GM23248 (cell line): ENCODE measurements at regions not wholly inside any gene's neighbourhood (a gene's known extent, or its start where the extent isn't known, plus 50 kb on each side); places are given as distances from the start of the nearest gene placed in this dataset.

Source experiments
- DNase-seq: peaks from one replicate; pipeline ENCODE4 v3.0.0-alpha.2; 2015
- H2AFZ ChIP-seq: fragments of 200-600 bp; sonication (generic); 2 replicates; pipeline ENCODE4 v1.6.1; 2016; ENCODE audit warnings: antibody characterized with exemption
- H3F3A ChIP-seq: fragments of 200-600 bp; sonication (generic); 2 replicates; pipeline ENCODE4 v1.6.1; 2016; ENCODE audit warnings: mild to moderate bottlenecking, antibody characterized with exemption, mixed run types; ENCODE audit not compliant: insufficient read depth
- H3K27ac ChIP-seq: fragments of 200-600 bp; sonication (generic); 2 replicates; pipeline ENCODE4 v1.5.1; 2016; ENCODE audit warnings: mild to moderate bottlenecking
- H3K27me3 ChIP-seq: fragments of 200-600 bp; sonication (generic); replicated peaks from 2 replicates; pipeline ENCODE4 v1.6.1; 2016; ENCODE audit warnings: mild to moderate bottlenecking; ENCODE audit not compliant: insufficient read depth
- H3K36me3 ChIP-seq: fragments of 200-600 bp; sonication (generic); 2 replicates; pipeline ENCODE4 v1.6.1; 2016; ENCODE audit warnings: low read depth, mild to moderate bottlenecking
- H3K4me1 ChIP-seq: fragments of 200-600 bp; sonication (generic); 2 replicates; pipeline ENCODE4 v1.6.1; 2016; ENCODE audit warnings: mild to moderate bottlenecking; ENCODE audit not compliant: insufficient read depth
- H3K4me2 ChIP-seq: fragments of 200-600 bp; sonication (generic); one replicate; pipeline ENCODE4 v1.6.1; 2016; ENCODE audit warnings: mild to moderate bottlenecking; ENCODE audit not compliant: unreplicated experiment
- H3K4me3 ChIP-seq: fragments of 200-600 bp; sonication (generic); 2 replicates; pipeline ENCODE4 v1.5.1; 2016; ENCODE audit warnings: mild to moderate bottlenecking
- H3K79me2 ChIP-seq: fragments of 200-600 bp; sonication (generic); 2 replicates; pipeline ENCODE4 v1.6.1; 2016; ENCODE audit warnings: mild to moderate bottlenecking; ENCODE audit not compliant: insufficient read depth
- H3K9ac ChIP-seq: fragments of 200-600 bp; sonication (generic); 2 replicates; pipeline ENCODE4 v1.6.1; 2016; ENCODE audit warnings: mild to moderate bottlenecking
- H3K9me2 ChIP-seq: fragments of 200-600 bp; sonication (generic); 2 replicates; pipeline ENCODE4 v1.6.1; 2016; ENCODE audit warnings: mixed run types, mild to moderate bottlenecking, moderate library complexity; ENCODE audit not compliant: insufficient read depth
- H3K9me3 ChIP-seq: fragments of 200-600 bp; sonication (generic); one replicate; pipeline ENCODE4 v1.6.1; 2017; ENCODE audit warnings: low read depth
- H4K20me1 ChIP-seq: fragments of 200-600 bp; sonication (generic); 2 replicates; pipeline ENCODE4 v1.6.0; 2016; ENCODE audit not compliant: insufficient read depth
- EZH2 ChIP-seq: fragments of 200-600 bp; sonication (generic); IDR thresholded peaks from 2 replicates; pipeline ENCODE4 v1.6.1; 2018; ENCODE audit warnings: antibody characterized with exemption, mild to moderate bottlenecking; ENCODE audit not compliant: insufficient read depth, poor library complexity, severe bottlenecking
- EZH2phosphoT487 ChIP-seq: fragments of 200-600 bp; sonication (generic); IDR thresholded peaks from 2 replicates; pipeline ENCODE4 v1.6.1; 2018; ENCODE audit warnings: antibody characterized with exemption, moderate library complexity, mild to moderate bottlenecking, low read depth; ENCODE audit not compliant: insufficient read depth
- WGBS, 2 experiments: methylation state at CpG; one replicate each; pipeline ENCODE4 v1.1.6; 2015 to 2017; ENCODE audit warnings: low lambda C conversion rate in 2 of 2, low coverage in 1 of 2; ENCODE audit errors: missing lambda C conversion rate in 2 of 2; 5-methylcytosine and 5-hydroxymethylcytosine counted together
- in situ Hi-C: fragments of 300-500 bp; cut with MboI; formaldehyde crosslinking; loops from 2 replicates; pipeline ENCODE4 v1.15.0; 2020

GRCh38 chr13:107275945-107276614 is 708.1 kb upstream of the ARGLU1 start:
- no peak overlapping the region for H3K4me3 ChIP-seq
- TF ChIP-seq EZH2phosphoT487 (no peak), EZH2 (no peak)
- peak overlapping the region; percentile 43; the same call in 1 of the 2 replicates for H2AFZ ChIP-seq
- H4K20me1 ChIP-seq: no peaks in the 10 kb centered on the region
- peak overlapping the region; percentile 71; the same call in 1 of the 2 replicates for H3K27ac ChIP-seq
- no peaks in the 10 kb centered on the region for H3K9me3 ChIP-seq
- peak; percentile 48 for DNase-seq
- no peaks in the 10 kb centered on the region; the same call in 1 of the 2 replicates for H3K9me2 ChIP-seq
- H3K79me2 ChIP-seq: peaks cover 7% of the 10 kb centered on the region; the same call in 1 of the 2 replicates
- no peaks in the 10 kb centered on the region for H3K27me3 ChIP-seq
- H3F3A ChIP-seq: peaks cover 19% of the 10 kb centered on the region
- H3K9ac ChIP-seq: no peak overlapping the region
- peak overlapping the region; percentile 77 for H3K4me2 ChIP-seq
- no peaks in the 10 kb centered on the region for H3K36me3 ChIP-seq
- in situ Hi-C loops: no loop called here
- 76 to 77% methylated on average over 6 of the region's 6 CpGs for WGBS, 2 experiments
- peaks cover 34% of the 10 kb centered on the region for H3K4me1 ChIP-seq

- H3K79me2 ChIP-seq: peaks cover under 1% of the 10 kb centered on the region; the same call in 1 of the 2 replicates
- WGBS, 2 experiments: 72 to 74% methylated on average over 4 of the region's 4 CpGs
- TF ChIP-seq EZH2: no peak
- no peak for TF ChIP-seq EZH2phosphoT487
Measured at GRCh38 chr13:107275312-107275711, 707.4 kb upstream of the ARGLU1 start.

GRCh38 chr13:107271227-107271626 is 703.3 kb upstream of the ARGLU1 start:
- no peaks in the 10 kb centered on the region for H4K20me1 ChIP-seq
- peaks cover 7% of the 10 kb centered on the region; the same call in 1 of the 2 replicates for H3F3A ChIP-seq
- H3K9ac ChIP-seq: no peak overlapping the region
- no peaks in the 10 kb centered on the region; the same call in 1 of the 2 replicates for H3K79me2 ChIP-seq
- H3K4me2 ChIP-seq: peak overlapping the region; percentile 45
- WGBS, 2 experiments: 17 to 21% methylated on average over 2 of the region's 2 CpGs
- in situ Hi-C loops: no loop called here
- H3K27ac ChIP-seq: no peak overlapping the region
- H3K9me2 ChIP-seq: no peaks in the 10 kb centered on the region
- TF ChIP-seq EZH2phosphoT487: no peak
- H3K36me3 ChIP-seq: no peaks in the 10 kb centered on the region
- no peaks in the 10 kb centered on the region for H3K27me3 ChIP-seq
- H3K4me3 ChIP-seq: no peak overlapping the region
- no peaks in the 10 kb centered on the region for H3K9me3 ChIP-seq
- H3K4me1 ChIP-seq: peaks cover 12% of the 10 kb centered on the region
- DNase-seq: peak; percentile 49
- peak overlapping the region; percentile 58 for H2AFZ ChIP-seq

More at GRCh38 chr13:107275312-107275711, 707.4 kb upstream of the ARGLU1 start:
- Histone ChIP-seq H3K4me2 (no peak overlapping the region), H3F3A (peaks cover 23% of the 10 kb centered on the region), H3K27me3 (no peaks in the 10 kb centered on the region), H3K27ac (no peak overlapping the region), H3K36me3 (no peaks in the 10 kb centered on the region), H3K9me3 (no peaks in the 10 kb centered on the region), H4K20me1 (no peaks in the 10 kb centered on the region), H3K4me1 (peaks cover 39% of the 10 kb centered on the region), H2AFZ (no peak overlapping the region), H3K9me2 (no peaks in the 10 kb centered on the region; the same call in 1 of the 2 replicates), H3K9ac (no peak overlapping the region), H3K4me3 (no peak overlapping the region)
- DNase-seq: no peak
- in situ Hi-C loops: no loop called here

- no peak for TF ChIP-seq EZH2phosphoT487
- TF ChIP-seq EZH2: no peak
- 86 to 100% methylated on average over 1 of the region's 1 CpG for WGBS, 2 experiments
- H3K9me3 ChIP-seq: no peaks in the 10 kb centered on the region
- in situ Hi-C loops: no loop called here
- H3K9ac ChIP-seq: no peak overlapping the region
- peaks cover 8% of the 10 kb centered on the region for H3K4me1 ChIP-seq
- peaks cover 7% of the 10 kb centered on the region; the same call in 1 of the 2 replicates for H3F3A ChIP-seq
- no peaks in the 10 kb centered on the region for H3K36me3 ChIP-seq
- H3K27me3 ChIP-seq: no peaks in the 10 kb centered on the region
- H2AFZ ChIP-seq: no peak overlapping the region
- H4K20me1 ChIP-seq: no peaks in the 10 kb centered on the region
- H3K9me2 ChIP-seq: no peaks in the 10 kb centered on the region
- H3K4me3 ChIP-seq: no peak overlapping the region
- no peaks in the 10 kb centered on the region; the same call in 1 of the 2 replicates for H3K79me2 ChIP-seq
- no peak for DNase-seq
- H3K4me2 ChIP-seq: no peak overlapping the region
- H3K27ac ChIP-seq: no peak overlapping the region
Measured at GRCh38 chr13:107266657-107267056, 698.7 kb upstream of the ARGLU1 start.
